Psoas muscle (tissue), 7 donors: ENCODE measurements at regions not wholly inside any gene's neighbourhood (a gene's known extent, or its start where the extent isn't known, plus 50 kb on each side); places are given as distances from the start of the nearest gene placed in this dataset.
A peak's percentile ranks its signal among the peaks of the same experiment; 100 is the strongest.

Source experiments
- ATAC-seq, 4 donors: fragments of 200-7000 bp; cut with Tn5 transposase; one replicate each; pipeline ENCODE4 v1.9.1; 2020; ENCODE audit warnings: moderate library complexity in 3 of 4, mild to moderate bottlenecking in 2 of 4
- DNase-seq, 2 donors: peaks; one replicate each; pipeline ENCODE4 v3.0.0-alpha.2; 2020
- H3K27ac ChIP-seq: fragments of 200-600 bp; one replicate; pipeline ENCODE4 v1.8.0; 2022
- H3K27me3 ChIP-seq, 3 donors: fragments of 200-600 bp in 1 of 3; one replicate each; pipeline versions ENCODE4 v1.6.1 to v1.8.0; 2013 to 2022; ENCODE audit warnings: low read length in 2 of 3, mild to moderate bottlenecking in 2 of 3, moderate library complexity in 1 of 3; ENCODE audit not compliant: insufficient read depth in 3 of 3
- H3K36me3 ChIP-seq, 2 donors: fragments of 200-600 bp in 1 of 2; one replicate each; pipeline versions ENCODE4 v1.6.1 to v1.8.0; 2013 to 2022; ENCODE audit warnings: low read depth in 1 of 2, mild to moderate bottlenecking in 1 of 2, moderate library complexity in 1 of 2; ENCODE audit not compliant: insufficient read depth in 1 of 2
- H3K4me1 ChIP-seq: fragments of 200-600 bp; one replicate; pipeline ENCODE4 v1.8.0; 2022
- H3K4me3 ChIP-seq: fragments of 200-600 bp; one replicate; pipeline ENCODE4 v1.8.0; 2022; ENCODE audit warnings: mild to moderate bottlenecking
- H3K9me3 ChIP-seq: fragments of 200-600 bp; one replicate; pipeline ENCODE4 v1.8.0; 2022
- WGBS, 3 donors: extraction: QIAGEN DNeasy Blood & Tissue Kit; methylation state at CpG; one replicate each; pipeline versions ENCODE4 v1.1.6 to v1.1.7; 2013; 5-methylcytosine and 5-hydroxymethylcytosine counted together
- intact Hi-C, 2 donors: fragments of 100-400 bp; cut with DNase I; formaldehyde crosslinking; loops; one replicate each; pipeline versions ENCODE4 v1.11.0 to v1.14.2; 2022
- TF ChIP-seq, protein P1 (sequence below): fragments of 200-600 bp; IDR thresholded peaks from one replicate; pipeline ENCODE4 v1.8.0; 2022; ENCODE audit warnings: antibody characterized with exemption
- donor health status: healthy with polysubstance abuse.
- donor health status: DM: no; HTN: no; CAD: no; lungs with moderate emphysema.
- donor health status: Bipolar disorder and iron deficiency.
- donor health status: healthy.
- donor health status: DM: yes; HTN: yes; CAD: no.
- donor health status: DM: no; HTN: no; CAD: no.
- donor health status: DM: yes; HTN: yes; CAD: no.

DNA sequence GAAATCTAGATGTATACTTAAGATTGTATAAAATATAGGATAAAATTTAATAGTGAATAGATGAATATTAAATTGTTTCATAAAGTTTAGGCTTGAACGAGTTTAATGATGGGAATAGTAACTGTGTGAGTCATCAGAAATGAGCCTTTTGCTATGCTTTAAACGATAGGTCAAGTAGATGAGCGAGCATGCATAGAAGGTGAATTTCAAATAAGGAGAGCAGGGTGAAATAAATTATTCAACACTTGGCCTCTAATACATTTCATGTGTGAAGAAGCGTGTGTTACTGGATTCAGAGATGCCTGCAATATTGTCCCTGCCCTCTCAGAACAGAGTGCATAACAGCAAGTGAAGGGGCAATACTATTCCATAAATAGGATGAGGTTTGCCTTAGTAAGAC is 74.4 kb upstream of the EYA4 start:
- H3K27ac ChIP-seq, result no peak overlapping the region
- no peaks in the 10 kb centered on the region for H3K9me3 ChIP-seq
- WGBS, 3 donors, result 51 to 73% (median 57%) methylated on average over 4 of the region's 4 CpGs
- DNase-seq (no peak), ATAC-seq (no peak)
- no peaks in the 10 kb centered on the region for H3K4me1 ChIP-seq
- H3K4me3 ChIP-seq, result no peak overlapping the region
- TF ChIP-seq, protein P1, sequence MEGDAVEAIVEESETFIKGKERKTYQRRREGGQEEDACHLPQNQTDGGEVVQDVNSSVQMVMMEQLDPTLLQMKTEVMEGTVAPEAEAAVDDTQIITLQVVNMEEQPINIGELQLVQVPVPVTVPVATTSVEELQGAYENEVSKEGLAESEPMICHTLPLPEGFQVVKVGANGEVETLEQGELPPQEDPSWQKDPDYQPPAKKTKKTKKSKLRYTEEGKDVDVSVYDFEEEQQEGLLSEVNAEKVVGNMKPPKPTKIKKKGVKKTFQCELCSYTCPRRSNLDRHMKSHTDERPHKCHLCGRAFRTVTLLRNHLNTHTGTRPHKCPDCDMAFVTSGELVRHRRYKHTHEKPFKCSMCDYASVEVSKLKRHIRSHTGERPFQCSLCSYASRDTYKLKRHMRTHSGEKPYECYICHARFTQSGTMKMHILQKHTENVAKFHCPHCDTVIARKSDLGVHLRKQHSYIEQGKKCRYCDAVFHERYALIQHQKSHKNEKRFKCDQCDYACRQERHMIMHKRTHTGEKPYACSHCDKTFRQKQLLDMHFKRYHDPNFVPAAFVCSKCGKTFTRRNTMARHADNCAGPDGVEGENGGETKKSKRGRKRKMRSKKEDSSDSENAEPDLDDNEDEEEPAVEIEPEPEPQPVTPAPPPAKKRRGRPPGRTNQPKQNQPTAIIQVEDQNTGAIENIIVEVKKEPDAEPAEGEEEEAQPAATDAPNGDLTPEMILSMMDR, result no peak
- no peaks in the 10 kb centered on the region for H3K36me3 ChIP-seq
- H3K27me3 ChIP-seq, result no peaks in the 10 kb centered on the region
- intact Hi-C loops, result no loop called here

DNA sequence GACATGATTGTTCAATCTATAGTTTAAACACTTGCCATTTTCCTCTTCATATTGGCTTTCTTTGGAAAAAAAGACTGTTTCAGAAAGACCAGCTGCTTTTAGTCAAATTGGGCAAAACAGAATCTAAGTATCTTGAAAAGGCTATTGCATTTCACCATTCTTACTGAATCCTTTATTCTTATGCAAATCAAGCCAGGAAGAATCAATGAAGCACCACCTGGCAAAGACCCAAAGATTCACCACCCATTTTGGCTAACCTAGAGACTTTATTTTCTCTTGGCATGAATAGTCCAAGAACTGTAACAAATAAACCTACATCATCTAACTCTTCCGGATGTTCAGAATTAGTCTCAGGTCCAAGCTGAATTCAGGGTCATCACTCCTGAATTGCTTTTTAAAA is 71.3 kb upstream of the EYA4 start:
- WGBS, 3 donors, result 49 to 68% (median 59%) methylated on average over 1 of the region's 1 CpG
- no peaks in the 10 kb centered on the region for H3K9me3 ChIP-seq
- intact Hi-C loops, result no loop called here
- ATAC-seq (no peak), DNase-seq (no peak)
- H3K4me3 ChIP-seq, result no peak overlapping the region
- no peaks in the 10 kb centered on the region for H3K4me1 ChIP-seq
- H3K36me3 ChIP-seq, result no peaks in the 10 kb centered on the region
- H3K27me3 ChIP-seq, result no peaks in the 10 kb centered on the region
- no peak overlapping the region for H3K27ac ChIP-seq
- TF ChIP-seq, protein P1, result no peak

DNA sequence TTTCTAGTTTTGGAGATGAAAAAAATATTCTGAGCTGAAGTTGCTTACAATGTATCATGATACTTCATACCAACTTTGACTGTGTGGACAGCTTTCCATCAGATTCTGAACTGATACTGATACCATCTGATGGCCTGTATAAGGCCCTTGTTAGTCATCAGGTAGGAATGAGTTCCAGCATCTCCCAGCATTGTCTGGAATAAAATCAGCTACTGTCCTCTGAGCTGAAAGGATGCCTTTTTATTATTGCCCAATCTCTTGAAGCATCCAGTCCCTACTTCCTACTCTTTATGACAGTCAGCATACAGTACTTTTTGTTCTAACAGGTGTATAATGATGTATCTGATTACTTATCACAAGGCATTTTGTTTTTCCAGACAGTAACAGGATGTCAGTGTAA is 70.6 kb upstream of the EYA4 start:
- H3K36me3 ChIP-seq, result no peaks in the 10 kb centered on the region
- no peaks in the 10 kb centered on the region for H3K4me1 ChIP-seq
- H3K27ac ChIP-seq, result no peak overlapping the region
- H3K4me3 ChIP-seq, result no peak overlapping the region
- intact Hi-C loops, result no loop called here
- ATAC-seq (peak; percentile 73 to 93 (median 90)), DNase-seq (no peak)
- TF ChIP-seq, protein P1, result no peak
- H3K27me3 ChIP-seq, result no peaks in the 10 kb centered on the region
- no peaks in the 10 kb centered on the region for H3K9me3 ChIP-seq

DNA sequence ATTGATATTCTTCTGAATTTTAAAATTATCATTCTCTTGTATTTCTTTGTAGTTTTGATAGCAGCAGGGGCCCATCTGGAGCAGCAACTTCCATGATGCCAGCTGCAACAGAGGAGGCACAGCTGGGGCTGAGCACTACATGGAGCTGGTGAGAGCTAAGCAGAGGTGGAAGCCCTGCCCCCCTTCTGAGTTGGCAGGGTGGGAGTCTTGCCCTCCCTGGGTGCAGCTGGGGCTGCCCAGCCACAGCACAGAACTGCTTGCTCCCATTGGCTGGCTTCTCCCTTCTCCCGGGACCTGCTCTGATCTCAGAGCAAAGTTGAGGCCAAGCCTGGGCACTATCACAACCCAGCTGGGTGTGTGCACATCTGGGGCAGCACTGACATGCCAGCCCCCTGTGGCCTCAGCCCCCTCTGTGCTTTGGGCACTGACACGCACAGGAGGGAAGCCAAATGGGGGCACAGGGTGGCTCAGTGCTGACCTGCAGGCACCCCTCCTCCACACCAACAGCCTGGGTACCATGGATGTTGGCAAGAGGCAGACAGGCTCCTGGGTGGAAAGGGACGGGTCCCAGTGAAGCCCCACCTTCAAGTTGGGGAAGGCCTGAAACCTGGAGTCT is 69.1 kb upstream of the EYA4 start:
- Histone ChIP-seq H3K27ac (no peak overlapping the region), H3K36me3 (no peaks in the 10 kb centered on the region), H3K4me1 (no peaks in the 10 kb centered on the region), H3K9me3 (no peaks in the 10 kb centered on the region), H3K4me3 (no peak overlapping the region), H3K27me3 (no peaks in the 10 kb centered on the region)
- ATAC-seq (no peak), DNase-seq (no peak)
- intact Hi-C loops, result no loop called here
- TF ChIP-seq, protein P1, result no peak
- WGBS, 3 donors, result 74 to 98% (median 89%) methylated on average over 3 of the region's 3 CpGs

DNA sequence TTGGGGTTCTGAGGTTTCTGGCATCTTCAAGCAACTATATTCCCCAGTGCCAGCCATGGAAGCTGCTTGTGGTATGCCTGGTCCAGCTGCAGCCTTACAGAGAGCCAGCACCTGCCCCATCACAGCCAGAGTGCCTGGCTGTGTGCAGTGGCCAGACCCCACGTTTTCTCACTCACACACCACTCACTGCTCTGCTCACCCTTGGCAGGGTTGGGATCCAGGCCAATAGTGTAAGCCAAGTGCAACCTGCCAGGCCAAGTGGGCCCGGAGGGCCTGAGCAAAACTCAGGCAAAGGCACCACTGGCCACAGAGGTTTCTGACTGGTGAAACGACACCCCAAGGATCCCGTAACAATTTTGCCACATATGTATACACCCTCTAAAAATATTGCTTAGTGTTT is 67.9 kb upstream of the EYA4 start:
- ATAC-seq, result no peak

More for the DNA sequence above, 67.9 kb upstream of the EYA4 start:
- TF ChIP-seq, protein P1, result no peak
- H3K27ac ChIP-seq, result no peak overlapping the region
- H3K27me3 ChIP-seq, result no peaks in the 10 kb centered on the region
- no peak for DNase-seq
- H3K36me3 ChIP-seq, result no peaks in the 10 kb centered on the region
- no peaks in the 10 kb centered on the region for H3K9me3 ChIP-seq
- no peaks in the 10 kb centered on the region for H3K4me1 ChIP-seq
- intact Hi-C loops, result no loop called here
- H3K4me3 ChIP-seq, result no peak overlapping the region
- WGBS, 3 donors, result 61 to 81% (median 66%) methylated on average over 4 of the region's 4 CpGs
